Adrenal gland (tissue), 5 donors: ENCODE measurements at regions not wholly inside any gene's neighbourhood (a gene's known extent, or its start where the extent isn't known, plus 50 kb on each side); places are given as distances from the start of the nearest gene placed in this dataset.

ENCODE experiments used
- CTCF ChIP-seq, 6 experiments: fragments of 450-650 bp in 4 of 6; fragments of 200-600 bp in 2 of 6; sonication (generic) in 1 of 6; IDR thresholded peaks; 1 replicate in 5 of 6; 2 replicates in 1 of 6; pipeline versions ENCODE4 v1.5.1 to v1.8.0; 2016 to 2021; ENCODE audit warnings: antibody characterized with exemption in 6 of 6, mild to moderate bottlenecking in 2 of 6, moderate library complexity in 1 of 6
- POLR2A ChIP-seq, 2 donors: fragments of 450-650 bp; IDR thresholded peaks; one replicate each; pipeline ENCODE4 v1.6.1; 2017; ENCODE audit warnings: antibody characterized with exemption in 2 of 2, mild to moderate bottlenecking in 2 of 2, moderate library complexity in 1 of 2
- donor health status: DM: no; HTN: no; CAD: no.

GRCh38 chr18:1302861-1303260 is 398.2 kb downstream of the ADCYAP1 start:
- TF ChIP-seq CTCF (IDR thresholded peaks at IDR 0.05) (no peak), POLR2A (IDR thresholded peaks at IDR 0.05) (no peak)
